ENCODE measurements at regions not wholly inside any gene's neighbourhood (a gene's known extent, or its start where the extent isn't known, plus 50 kb on each side); places are given as distances from the start of the nearest gene placed in this dataset.

- no peaks in the 10 kb centered on the region for H3K9me3 Mint-ChIP-seq (ENCODE audit: unreplicated experiment)
- H3K27me3 Mint-ChIP-seq (ENCODE audit: unreplicated experiment) = no peaks in the 10 kb centered on the region
- no peaks in the 10 kb centered on the region for H3K36me3 Mint-ChIP-seq (ENCODE audit: low read depth, unreplicated experiment)
- peaks cover 7% of the 10 kb centered on the region for H3K4me1 Mint-ChIP-seq (ENCODE audit: unreplicated experiment)
- H3K27ac Mint-ChIP-seq (ENCODE audit: unreplicated experiment) = no peak overlapping the region
- no peak for DNase-seq (ENCODE audit: low spot score)
- no peak for TF ChIP-seq CTCF (IDR thresholded peaks at IDR 0.05; ENCODE audit: unreplicated experiment)
- H3K4me3 Mint-ChIP-seq (ENCODE audit: unreplicated experiment) = no peak overlapping the region
These were observed 96.6 kb downstream of the SPTSSA start for GRCh38 chr14:34365309-34365915.

GRCh38 chr14:34364201-34364600 lies 97.8 kb downstream of the SPTSSA start:
- Mint-ChIP-seq H3K27ac (ENCODE audit: unreplicated experiment) (no peak overlapping the region), H3K4me3 (ENCODE audit: unreplicated experiment) (no peak overlapping the region), H3K4me1 (ENCODE audit: unreplicated experiment) (peaks cover 7% of the 10 kb centered on the region), H3K9me3 (ENCODE audit: unreplicated experiment) (no peaks in the 10 kb centered on the region), H3K27me3 (ENCODE audit: unreplicated experiment) (no peaks in the 10 kb centered on the region), H3K36me3 (ENCODE audit: low read depth, unreplicated experiment) (no peaks in the 10 kb centered on the region)
- no peak for TF ChIP-seq CTCF (IDR thresholded peaks at IDR 0.05; ENCODE audit: unreplicated experiment)
- no peak for DNase-seq (ENCODE audit: low spot score)

- peaks cover 7% of the 10 kb centered on the region for H3K4me1 Mint-ChIP-seq (ENCODE audit: unreplicated experiment)
- H3K27ac Mint-ChIP-seq (ENCODE audit: unreplicated experiment) = no peak overlapping the region
- no peaks in the 10 kb centered on the region for H3K36me3 Mint-ChIP-seq (ENCODE audit: low read depth, unreplicated experiment)
- no peaks in the 10 kb centered on the region for H3K27me3 Mint-ChIP-seq (ENCODE audit: unreplicated experiment)
- no peak for DNase-seq (ENCODE audit: low spot score)
- H3K9me3 Mint-ChIP-seq (ENCODE audit: unreplicated experiment) = no peaks in the 10 kb centered on the region
- TF ChIP-seq CTCF (IDR thresholded peaks at IDR 0.05; ENCODE audit: unreplicated experiment) = no peak
- no peak overlapping the region for H3K4me3 Mint-ChIP-seq (ENCODE audit: unreplicated experiment)
These were observed 98.3 kb downstream of the SPTSSA start for GRCh38 chr14:34363733-34364134.

GRCh38 chr14:34362641-34363251 lies 99.3 kb downstream of the SPTSSA start:
- H3K36me3 Mint-ChIP-seq (ENCODE audit: low read depth, unreplicated experiment) = no peaks in the 10 kb centered on the region
- H3K27me3 Mint-ChIP-seq (ENCODE audit: unreplicated experiment) = no peaks in the 10 kb centered on the region
- no peaks in the 10 kb centered on the region for H3K9me3 Mint-ChIP-seq (ENCODE audit: unreplicated experiment)
- no peak overlapping the region for H3K27ac Mint-ChIP-seq (ENCODE audit: unreplicated experiment)
- DNase-seq (ENCODE audit: low spot score) = no peak
- no peak overlapping the region for H3K4me3 Mint-ChIP-seq (ENCODE audit: unreplicated experiment)
- peaks cover 7% of the 10 kb centered on the region for H3K4me1 Mint-ChIP-seq (ENCODE audit: unreplicated experiment)
- TF ChIP-seq CTCF (IDR thresholded peaks at IDR 0.05; ENCODE audit: unreplicated experiment) = no peak

- H3K4me3 Mint-ChIP-seq (ENCODE audit: unreplicated experiment) = no peak overlapping the region
- no peaks in the 10 kb centered on the region for H3K27me3 Mint-ChIP-seq (ENCODE audit: unreplicated experiment)
These were observed 100.5 kb downstream of the SPTSSA start for GRCh38 chr14:34361504-34362011.

More at GRCh38 chr14:34361504-34362011, 100.5 kb downstream of the SPTSSA start:
- H3K4me1 Mint-ChIP-seq (ENCODE audit: unreplicated experiment) = peaks cover 7% of the 10 kb centered on the region
- no peak overlapping the region for H3K27ac Mint-ChIP-seq (ENCODE audit: unreplicated experiment)
- DNase-seq (ENCODE audit: low spot score) = no peak
- H3K9me3 Mint-ChIP-seq (ENCODE audit: unreplicated experiment) = no peaks in the 10 kb centered on the region
- no peak for TF ChIP-seq CTCF (IDR thresholded peaks at IDR 0.05; ENCODE audit: unreplicated experiment)
- H3K36me3 Mint-ChIP-seq (ENCODE audit: low read depth, unreplicated experiment) = no peaks in the 10 kb centered on the region
